NCI-H1105 treated with DMSO at 0.1 percent for 48 hours (cell line): ENCODE measurements at regions not wholly inside any gene's neighbourhood (a gene's known extent, or its start where the extent isn't known, plus 50 kb on each side); places are given as distances from the start of the nearest gene placed in this dataset.

Experiments
- DNase-seq: peaks from one replicate; lab custom pipeline; 2025; lab: John Stamatoyannopoulos, UW

- DNase-seq = peak; percentile 13
These were observed 416.8 kb downstream of the IRX2 start for GRCh38 chr5:2334719-2335118.

- DNase-seq = peak; percentile 9
These were observed 418.2 kb downstream of the IRX2 start for GRCh38 chr5:2333291-2333690.

- no peak for DNase-seq
These were observed 419.0 kb downstream of the IRX2 start for GRCh38 chr5:2332521-2332920.

- DNase-seq = no peak
These were observed 420.9 kb downstream of the IRX2 start for GRCh38 chr5:2330325-2331130.

- DNase-seq = no peak
These were observed 421.7 kb downstream of the IRX2 start for GRCh38 chr5:2329741-2330140.

GRCh38 chr5:2326601-2327000, 424.9 kb downstream of the IRX2 start:
- no peak for DNase-seq

- DNase-seq = no peak
These were observed 426.7 kb downstream of the IRX2 start for GRCh38 chr5:2324788-2325187.

GRCh38 chr5:2320611-2321010, 430.9 kb downstream of the IRX2 start:
- DNase-seq = no peak

- DNase-seq = no peak
These were observed 433.9 kb downstream of the IRX2 start for GRCh38 chr5:2317540-2317939.

- DNase-seq = no peak
These were observed 429.1 kb upstream of the IRX4 start for GRCh38 chr5:2311851-2312250.

- DNase-seq = no peak
These were observed 428.2 kb upstream of the IRX4 start for GRCh38 chr5:2310946-2311345.

- DNase-seq = no peak
These were observed 424.9 kb upstream of the IRX4 start for GRCh38 chr5:2307631-2308030.

- no peak for DNase-seq
These were observed 424.0 kb upstream of the IRX4 start for GRCh38 chr5:2306711-2307110.

- DNase-seq = no peak
These were observed 420.8 kb upstream of the IRX4 start for GRCh38 chr5:2303431-2304100.

- no peak for DNase-seq
These were observed 419.4 kb upstream of the IRX4 start for GRCh38 chr5:2302169-2302568.

- no peak for DNase-seq
These were observed 418.3 kb upstream of the IRX4 start for GRCh38 chr5:2300861-2301574.

GRCh38 chr5:2300421-2300820, 417.7 kb upstream of the IRX4 start:
- DNase-seq = no peak

GRCh38 chr5:2299388-2300220, 416.9 kb upstream of the IRX4 start:
- no peak for DNase-seq

- DNase-seq = peak; percentile 10
These were observed 416.1 kb upstream of the IRX4 start for GRCh38 chr5:2298781-2299180.

GRCh38 chr5:2297991-2298390, 415.3 kb upstream of the IRX4 start:
- DNase-seq = no peak

GRCh38 chr5:2295476-2295875, 412.8 kb upstream of the IRX4 start:
- no peak for DNase-seq

- DNase-seq = no peak
These were observed 411.2 kb upstream of the IRX4 start for GRCh38 chr5:2293906-2294305.
